Calu3 (cell line): ENCODE measurements at regions not wholly inside any gene's neighbourhood (a gene's known extent, or its start where the extent isn't known, plus 50 kb on each side); places are given as distances from the start of the nearest gene placed in this dataset.

Experiments
- BruUV-seq: library from RNA; stranded (reverse); fragments of 400-500 nt; replicated peaks from 2 replicates; lab custom pipeline; 2021; lab: Mats Ljungman, UMichigan
- CTCF ChIA-PET: fragments of 300-600 bp; sonication (Branson Sonifier 250); formaldehyde crosslinking; loops from one replicate; lab custom pipeline; 2022; ENCODE audit warnings: antibody characterized with exemption; lab: Charles Lee
- DNase-seq: peaks from one replicate; pipeline ENCODE4 v3.0.0; 2022
- H3K27ac Mint-ChIP-seq: one replicate; pipeline ENCODE4 v1.8.0; 2022; ENCODE audit warnings: mixed read lengths; ENCODE audit not compliant: unreplicated experiment
- H3K27me3 Mint-ChIP-seq: one replicate; pipeline ENCODE4 v1.8.0; 2022; ENCODE audit warnings: mixed read lengths; ENCODE audit not compliant: unreplicated experiment
- H3K36me3 Mint-ChIP-seq: one replicate; pipeline ENCODE4 v1.8.0; 2022; ENCODE audit warnings: mild to moderate bottlenecking, moderate library complexity, mixed read lengths; ENCODE audit not compliant: insufficient read depth, unreplicated experiment
- H3K4me1 Mint-ChIP-seq: one replicate; pipeline ENCODE4 v1.8.0; 2022; ENCODE audit warnings: mild to moderate bottlenecking, low read depth, mixed read lengths; ENCODE audit not compliant: unreplicated experiment
- H3K4me3 Mint-ChIP-seq: one replicate; pipeline ENCODE4 v1.8.0; 2022; ENCODE audit warnings: mild to moderate bottlenecking, low read depth, moderate library complexity, mixed read lengths; ENCODE audit not compliant: unreplicated experiment
- H3K9me3 Mint-ChIP-seq: one replicate; pipeline ENCODE4 v1.8.0; 2022; ENCODE audit warnings: low read depth, mixed read lengths; ENCODE audit not compliant: unreplicated experiment
- CTCF ChIP-seq: fragments of 200-600 bp; IDR thresholded peaks from one replicate; pipeline ENCODE4 v1.8.0; 2022; ENCODE audit warnings: antibody characterized with exemption; ENCODE audit not compliant: unreplicated experiment
- intact Hi-C: fragments of 100-400 bp; cut with micrococcal nuclease; formaldehyde crosslinking; loops from one replicate; pipeline ENCODE4 v1.10.0; 2022; ENCODE audit not compliant: unreplicated experiment

GRCh38 chr3:176296066-176296597 lies 901.1 kb downstream of the TBL1XR1 start:
- H3K36me3 Mint-ChIP-seq, result no peaks in the 10 kb centered on the region
- no peak overlapping the region for H3K4me3 Mint-ChIP-seq
- CTCF ChIA-PET, result no interaction called here
- no peak for DNase-seq
- intact Hi-C loops, result no loop called here
- H3K27ac Mint-ChIP-seq, result no peak overlapping the region
- H3K4me1 Mint-ChIP-seq, result no peaks in the 10 kb centered on the region
- no TSS peak for BruUV-seq
- H3K27me3 Mint-ChIP-seq, result no peaks in the 10 kb centered on the region
- no peak for TF ChIP-seq CTCF
- no peaks in the 10 kb centered on the region for H3K9me3 Mint-ChIP-seq

- no peak for DNase-seq
- intact Hi-C loops, result loop anchor here (5.0 kb wide), 1 partner anchor 369 kb away; no protein-coding TSS in a partner anchor
- Mint-ChIP-seq H3K9me3 (no peaks in the 10 kb centered on the region), H3K36me3 (no peaks in the 10 kb centered on the region), H3K4me1 (no peaks in the 10 kb centered on the region), H3K27ac (no peak overlapping the region), H3K4me3 (no peak overlapping the region), H3K27me3 (no peaks in the 10 kb centered on the region)
- no TSS peak for BruUV-seq
- TF ChIP-seq CTCF, result no peak
- CTCF ChIA-PET, result interaction anchor here (0.6 kb wide), 1 partner anchor 514 kb away, joined by 3 read pairs; no protein-coding TSS in a partner anchor
Measured at GRCh38 chr3:176293276-176293675, 904.0 kb downstream of the TBL1XR1 start.

- DNase-seq, result no peak
- Mint-ChIP-seq H3K36me3 (no peaks in the 10 kb centered on the region), H3K27me3 (no peaks in the 10 kb centered on the region), H3K27ac (no peak overlapping the region), H3K4me1 (no peaks in the 10 kb centered on the region), H3K9me3 (no peaks in the 10 kb centered on the region), H3K4me3 (no peak overlapping the region)
- TF ChIP-seq CTCF, result no peak
- CTCF ChIA-PET, result no interaction called here
- intact Hi-C loops, result no loop called here
- BruUV-seq, result no TSS peak
Measured at GRCh38 chr3:176286476-176287085, 910.7 kb downstream of the TBL1XR1 start.

GRCh38 chr3:176275538-176275937 lies 921.7 kb downstream of the TBL1XR1 start:
- no peaks in the 10 kb centered on the region for H3K27me3 Mint-ChIP-seq
- CTCF ChIA-PET, result no interaction called here
- no peak overlapping the region for H3K27ac Mint-ChIP-seq
- no peak for TF ChIP-seq CTCF
- no peak overlapping the region for H3K4me3 Mint-ChIP-seq
- intact Hi-C loops, result no loop called here
- no peaks in the 10 kb centered on the region for H3K9me3 Mint-ChIP-seq
- DNase-seq, result no peak
- H3K36me3 Mint-ChIP-seq, result no peaks in the 10 kb centered on the region
- peaks cover 10% of the 10 kb centered on the region for H3K4me1 Mint-ChIP-seq
- BruUV-seq, result no TSS peak
